NCI-H82 (cell line): ENCODE measurements at regions not wholly inside any gene's neighbourhood (a gene's known extent, or its start where the extent isn't known, plus 50 kb on each side); places are given as distances from the start of the nearest gene placed in this dataset.
A peak's percentile ranks its signal among the peaks of the same experiment; 100 is the strongest.

Experiments used
- DNase-seq: peaks from one replicate; lab custom pipeline; 2025; lab: John Stamatoyannopoulos, UW

DNA sequence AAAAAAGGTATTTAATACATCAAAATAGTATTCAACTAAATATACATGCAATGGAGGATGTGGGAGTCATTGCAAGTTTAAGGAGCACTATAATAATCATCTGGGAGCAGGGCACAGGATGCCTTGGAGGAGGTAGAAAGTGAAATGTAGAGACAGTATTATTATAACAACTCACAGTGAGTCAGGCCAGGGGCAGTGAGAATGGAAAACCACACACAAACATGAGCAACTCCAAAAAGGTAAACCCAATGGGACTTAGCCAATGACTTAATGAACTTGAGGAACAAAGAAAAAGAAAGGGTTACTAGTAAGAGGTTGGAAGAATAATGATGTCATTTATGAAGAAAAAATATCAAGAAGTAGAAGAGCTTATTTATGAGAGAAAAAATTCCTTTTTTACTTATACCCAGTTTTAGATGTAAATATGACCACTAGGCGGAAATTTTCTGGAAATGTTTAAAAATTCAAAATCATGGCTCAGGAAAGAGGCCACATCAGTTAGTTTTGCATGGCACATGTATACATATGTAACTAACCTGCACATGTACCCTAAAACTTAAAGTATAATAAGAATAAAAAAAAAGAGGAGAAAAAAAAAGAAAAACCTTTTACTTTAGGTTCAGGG lies 389.3 kb downstream of the SUCLA2 start:
- DNase-seq, result no peak

DNA sequence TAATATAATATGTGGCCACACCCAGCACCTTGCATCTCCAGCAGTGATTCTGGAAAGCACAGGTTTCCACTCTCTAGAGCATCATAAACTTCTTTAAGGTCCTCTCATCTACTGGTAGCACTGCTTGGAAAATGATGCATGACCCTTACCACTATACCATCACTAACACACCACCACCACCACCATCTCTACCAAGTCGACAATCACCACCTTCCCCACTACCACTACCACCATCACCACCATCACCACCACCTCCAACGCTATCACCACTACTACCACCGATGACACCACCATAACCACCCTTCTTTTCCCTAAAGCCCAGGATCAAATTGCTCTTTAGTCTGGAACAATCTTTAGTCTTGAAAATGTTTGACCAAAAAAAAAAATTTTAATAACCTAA lies 390.4 kb downstream of the SUCLA2 start:
- DNase-seq, result no peak

DNA sequence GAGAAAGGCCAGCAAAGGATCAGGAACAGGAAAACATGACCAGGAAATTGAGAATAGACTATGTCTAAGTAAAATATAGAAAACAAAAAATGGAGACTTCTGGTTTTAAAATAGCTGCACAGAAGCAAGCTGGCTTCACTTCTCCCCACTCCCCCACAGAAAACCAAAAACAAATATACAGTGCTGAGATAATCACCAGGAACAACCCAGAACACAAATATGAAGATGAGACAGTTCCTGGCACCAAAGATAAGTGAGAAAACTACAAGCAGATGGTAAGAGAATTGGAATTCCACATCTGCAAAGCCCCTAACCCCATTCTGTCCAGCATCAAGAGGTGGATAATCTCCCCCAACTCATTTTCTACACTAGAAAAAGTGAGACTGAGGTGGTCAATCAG lies 397.7 kb downstream of the SUCLA2 start:
- DNase-seq, result no peak

DNA sequence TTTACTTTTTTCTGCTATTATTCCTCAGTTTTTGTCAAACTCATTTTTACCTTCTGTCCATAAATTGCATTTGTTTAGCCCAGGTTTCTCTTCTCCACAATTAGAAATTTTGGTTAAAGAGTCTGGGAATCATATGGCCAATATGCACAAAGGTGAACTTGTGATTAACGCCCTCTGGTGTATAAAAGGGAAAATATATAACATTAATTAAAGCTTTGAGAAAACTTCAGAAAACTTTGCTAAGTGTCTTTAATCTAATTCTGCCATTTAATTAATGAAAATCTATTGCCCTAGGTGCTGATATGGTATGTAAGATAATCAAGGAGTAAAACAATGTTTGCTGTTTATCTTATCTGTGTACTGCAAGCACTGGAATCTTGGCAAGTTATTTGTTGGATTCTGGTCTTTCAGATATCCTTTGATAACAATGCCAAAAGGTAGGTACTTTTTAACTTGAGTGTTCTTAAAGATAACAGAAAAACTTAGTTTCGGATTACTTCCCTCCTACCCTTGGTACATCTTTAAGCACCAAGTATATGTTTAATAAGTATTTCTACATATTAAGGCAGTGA lies 402.6 kb downstream of the SUCLA2 start:
- DNase-seq, result peak; percentile 25

DNA sequence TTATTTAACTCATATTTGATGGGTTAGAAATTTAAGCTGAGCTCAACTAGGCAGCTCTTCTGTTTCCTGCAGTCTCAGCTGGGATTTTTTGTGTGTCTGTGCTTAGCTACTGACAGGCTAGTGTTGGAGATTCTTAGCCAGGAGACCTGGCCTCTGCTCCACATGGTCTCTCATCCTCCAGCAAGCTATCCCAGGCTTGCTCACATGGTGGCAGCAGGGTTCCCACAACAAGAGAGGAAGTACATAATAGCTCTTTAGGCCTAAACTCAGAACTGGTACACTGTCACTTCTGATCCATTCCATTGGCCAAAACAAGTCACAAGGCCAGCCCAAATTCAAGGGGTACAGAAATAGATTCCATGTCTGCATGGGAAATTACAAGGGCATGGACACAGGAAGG lies 406.2 kb downstream of the SUCLA2 start:
- peak; percentile 57 for DNase-seq

DNA sequence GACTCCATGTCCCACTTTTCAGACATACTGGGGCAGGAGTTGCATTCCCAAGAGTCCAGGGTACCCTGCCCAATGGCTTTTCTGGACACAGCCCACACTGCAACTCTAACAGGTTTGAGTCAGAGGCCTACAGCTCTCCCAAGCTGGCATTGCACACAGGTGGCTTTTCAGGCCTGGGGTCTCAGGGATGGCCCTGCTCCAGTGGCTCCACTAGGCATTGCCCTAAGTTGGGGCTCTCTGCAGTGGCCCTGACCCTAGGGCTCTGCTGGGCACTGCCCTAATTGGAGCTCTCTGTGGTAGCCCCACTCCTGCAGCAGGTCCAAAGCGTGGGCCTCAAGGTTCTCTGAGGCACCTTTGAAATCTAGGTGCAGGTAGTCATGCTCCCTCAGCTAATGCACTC lies 408.8 kb downstream of the SUCLA2 start:
- no peak for DNase-seq

GRCh38 chr13:47588676-47589075 lies 412.4 kb downstream of the SUCLA2 start:
- DNase-seq, result peak; percentile 7

DNA sequence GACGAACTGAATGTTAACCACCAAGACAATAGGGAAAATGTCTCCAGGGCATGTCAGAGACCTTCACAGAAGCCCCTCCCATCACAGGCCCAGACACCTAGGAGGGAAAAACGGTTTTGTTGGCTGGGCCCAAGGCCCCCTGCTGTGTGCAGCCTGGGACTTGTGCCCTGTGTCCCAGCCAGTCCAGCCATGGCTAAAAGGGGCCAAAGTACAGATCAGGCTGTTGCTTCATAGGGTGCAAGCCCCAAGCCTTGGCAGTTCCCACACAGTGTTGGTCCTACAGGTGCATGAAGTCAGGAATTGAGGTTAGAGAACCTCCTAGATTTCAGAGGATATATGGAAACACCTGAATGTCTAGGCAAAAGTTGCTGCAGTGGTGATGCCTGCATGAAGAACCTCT lies 428.7 kb downstream of the SUCLA2 start:
- no peak for DNase-seq

DNA sequence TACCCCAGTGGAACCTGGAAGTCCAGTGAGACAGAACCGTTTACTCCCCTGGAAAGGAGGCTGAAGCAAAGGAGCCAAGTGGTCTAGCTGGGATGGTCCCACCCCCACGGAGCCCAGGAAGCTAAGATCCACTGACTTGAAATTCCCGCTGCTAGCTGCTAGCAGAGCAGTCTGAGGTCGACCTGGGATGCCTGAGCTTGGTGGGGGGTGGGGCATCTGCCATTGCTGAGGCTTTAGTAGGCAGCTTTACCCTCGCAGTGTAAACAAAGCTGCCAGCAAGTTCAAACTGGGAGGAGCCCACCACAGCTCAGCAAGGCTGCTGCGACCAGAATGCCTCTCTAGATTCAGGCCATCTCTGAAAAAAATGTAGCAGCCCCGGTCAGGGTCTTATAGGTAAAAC lies 437.0 kb downstream of the SUCLA2 start:
- peak; percentile 88 for DNase-seq

DNA sequence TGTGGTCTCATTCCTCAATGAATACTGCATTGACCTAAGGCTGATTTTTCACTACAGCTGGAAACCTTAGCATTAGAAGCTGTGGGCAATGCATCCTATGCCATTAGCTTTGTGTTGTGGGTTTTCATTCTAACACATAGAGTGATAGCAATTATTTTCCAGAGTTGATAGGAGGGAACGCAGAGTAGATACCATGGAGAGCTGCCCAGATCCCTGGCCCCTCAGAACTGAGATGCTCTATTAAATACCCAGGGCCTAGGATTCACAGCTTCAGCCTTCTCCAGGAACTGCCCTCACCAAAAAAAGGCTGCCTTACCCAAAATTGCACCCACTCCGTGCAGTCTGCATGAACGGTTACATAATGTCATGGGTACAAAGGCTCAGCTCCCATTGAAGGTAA lies 444.4 kb downstream of the SUCLA2 start:
- no peak for DNase-seq

- DNase-seq, result no peak
These were observed 445.8 kb downstream of the SUCLA2 start for GRCh38 chr13:47555235-47555634.

- DNase-seq, result no peak
These were observed 447.6 kb downstream of the SUCLA2 start for GRCh38 chr13:47553329-47553977.

DNA sequence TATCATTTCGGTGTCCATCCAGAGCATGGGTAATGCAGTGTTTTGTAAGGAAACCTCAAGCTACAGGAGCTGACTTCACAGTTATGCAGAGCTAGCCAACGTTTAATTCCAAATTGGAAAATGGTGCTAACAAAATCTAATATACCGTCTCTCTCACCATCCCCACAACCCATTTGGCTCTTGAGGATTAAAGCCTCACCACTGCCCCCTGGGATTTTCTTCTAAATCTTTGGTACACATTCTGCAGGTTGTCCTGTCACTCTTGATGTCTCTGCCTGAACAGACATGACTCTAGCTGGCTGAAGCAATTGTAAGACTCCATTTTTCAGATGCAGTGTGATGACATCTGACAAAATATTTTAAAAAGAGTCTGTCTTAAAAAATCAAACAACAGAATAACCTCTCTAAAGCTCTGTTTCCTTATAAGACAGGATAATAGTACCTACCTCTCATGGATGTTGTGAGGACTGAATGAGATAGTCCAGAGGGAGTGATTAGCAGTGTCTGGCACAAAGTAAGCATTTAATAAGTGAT lies 451.8 kb downstream of the SUCLA2 start:
- DNase-seq, result peak; percentile 58

DNA sequence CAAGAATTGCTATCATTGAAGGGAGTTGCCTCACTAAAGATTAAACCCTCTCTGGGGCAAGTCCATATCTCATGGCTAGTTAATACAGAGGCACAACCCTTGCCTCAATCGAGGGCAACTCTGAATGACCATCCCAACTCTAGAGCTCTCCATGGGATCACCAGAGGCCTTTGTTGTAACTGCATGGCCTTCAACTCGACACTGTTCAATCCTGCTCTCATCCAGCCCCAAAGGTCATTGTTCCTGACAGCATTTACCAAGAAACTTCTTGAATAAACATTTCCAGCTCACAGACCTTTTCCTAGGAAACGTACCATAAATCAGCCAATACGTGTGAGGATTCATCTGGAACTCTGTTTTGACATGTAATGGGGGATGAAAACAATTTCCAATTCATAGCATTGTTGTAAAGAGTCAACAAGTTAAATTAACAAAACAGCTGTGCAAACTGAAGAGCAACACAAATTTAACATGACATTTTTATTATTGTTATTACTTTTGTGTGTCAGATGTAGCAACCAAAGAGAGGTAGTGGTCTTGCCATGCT lies 452.7 kb downstream of the SUCLA2 start:
- no peak for DNase-seq

- no peak for DNase-seq
These were observed 454.5 kb downstream of the SUCLA2 start for GRCh38 chr13:47546391-47547225.

DNA sequence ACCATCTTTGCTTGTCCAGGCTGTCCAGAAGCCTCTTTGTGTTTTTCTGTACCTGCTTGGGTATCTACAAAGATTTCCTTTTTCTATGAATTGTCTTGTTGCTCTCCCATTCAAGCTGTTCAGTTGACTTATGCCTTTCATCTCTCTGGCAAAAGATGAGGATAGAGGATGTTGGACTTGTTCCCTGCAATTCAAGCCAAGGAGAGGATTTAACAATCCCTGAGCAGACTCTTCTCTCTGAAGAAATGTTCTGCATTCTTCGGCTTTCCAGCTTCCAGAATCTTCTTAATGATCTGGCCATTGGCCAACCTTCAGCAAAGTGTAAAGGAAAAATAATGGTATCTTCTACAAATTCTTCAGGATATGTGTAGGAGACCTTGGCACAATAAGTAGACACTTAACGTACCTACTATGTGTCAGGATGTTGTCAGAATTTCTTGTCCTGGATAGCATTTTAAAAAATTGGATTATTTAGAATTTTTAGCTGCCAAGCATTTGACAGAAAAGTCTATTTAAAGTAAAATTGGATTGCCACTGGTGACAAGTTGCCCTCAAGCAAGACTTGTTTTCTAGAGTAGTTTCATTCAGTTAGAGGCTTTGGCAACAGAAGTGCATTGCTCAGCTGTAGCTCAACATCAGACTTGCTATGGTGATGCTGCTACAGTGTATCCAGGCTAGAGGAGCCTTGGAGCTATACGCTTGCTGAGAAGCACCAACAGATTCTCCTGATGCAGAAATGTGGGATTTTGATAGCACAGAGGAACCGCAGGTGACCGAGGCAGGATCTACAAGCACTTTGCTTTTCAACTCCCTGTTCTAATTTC lies 455.7 kb downstream of the SUCLA2 start:
- DNase-seq, result no peak

DNA sequence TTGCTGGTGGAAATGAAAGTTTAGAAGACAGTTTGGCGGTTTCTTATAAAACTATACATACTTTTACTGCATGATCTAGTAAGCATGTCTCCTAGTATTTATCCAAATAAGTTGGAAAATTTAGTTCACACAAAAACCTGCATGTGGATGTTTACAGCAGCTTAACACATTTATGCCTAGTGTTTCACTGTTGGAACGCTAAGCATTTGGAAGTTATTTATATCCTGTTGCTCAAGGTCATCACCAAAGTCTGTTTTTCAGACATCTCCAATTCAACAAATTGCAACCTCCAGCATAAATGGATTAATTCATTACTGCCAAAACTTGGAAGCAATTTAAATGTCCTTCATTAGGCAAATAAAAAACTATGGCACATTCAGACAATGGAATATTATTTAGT lies 461.8 kb downstream of the SUCLA2 start:
- DNase-seq, result no peak

GRCh38 chr13:47523771-47524170 lies 477.3 kb downstream of the SUCLA2 start:
- DNase-seq, result no peak

GRCh38 chr13:47521890-47522487 lies 479.1 kb downstream of the SUCLA2 start:
- DNase-seq, result no peak

DNA sequence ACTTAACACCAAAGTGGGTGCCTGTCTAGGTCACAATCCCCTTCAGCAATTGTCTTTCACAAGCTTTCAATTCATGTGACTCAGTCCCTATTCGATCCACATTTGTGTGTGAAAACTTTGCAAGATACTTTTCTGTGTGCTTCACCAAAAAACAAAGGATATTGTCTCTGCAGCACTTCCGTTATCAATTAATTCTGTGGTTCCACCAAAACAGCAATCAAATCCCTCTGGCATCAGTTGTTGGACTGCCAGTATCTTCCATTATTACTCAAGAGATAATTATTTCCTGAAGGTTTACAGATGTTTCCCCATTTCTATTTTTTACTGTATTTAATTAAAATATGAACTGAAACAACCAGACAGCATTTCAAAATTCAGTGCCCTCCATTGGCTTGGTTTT lies 481.4 kb downstream of the SUCLA2 start:
- DNase-seq, result no peak

DNA sequence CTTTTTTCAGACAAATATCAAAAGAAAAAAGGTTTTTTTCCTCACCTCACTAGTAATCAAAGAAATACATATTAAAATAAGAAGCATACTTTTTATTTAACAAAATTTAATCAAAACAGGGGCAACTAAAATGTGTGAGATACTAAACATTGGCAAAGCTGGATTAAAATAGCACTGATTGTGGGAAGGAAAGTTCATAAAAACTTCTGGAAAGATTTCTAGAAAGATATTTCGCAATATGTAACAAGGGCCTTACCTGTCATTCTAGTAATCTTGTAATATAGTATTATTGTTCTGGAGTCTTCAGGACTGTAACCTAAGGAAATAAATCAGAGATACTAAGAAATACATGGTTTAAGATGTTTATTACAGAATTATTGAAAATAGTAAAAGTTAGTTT lies 482.5 kb downstream of the SUCLA2 start:
- no peak for DNase-seq
